Retina (tissue), 1 donor: ENCODE measurements at regions not wholly inside any gene's neighbourhood (a gene's known extent, or its start where the extent isn't known, plus 50 kb on each side); places are given as distances from the start of the nearest gene placed in this dataset.
A peak's percentile ranks its signal among the peaks of the same experiment; 100 is the strongest.
"Not testable (repeated sequence)": the region's sequence is repeated elsewhere in the genome, so short reads cannot be mapped to it uniquely, and the experiment has no call there.

Source experiments
- DNase-seq: peaks from one replicate; pipeline ENCODE4 v3.0.0-alpha.2; 2016

DNA sequence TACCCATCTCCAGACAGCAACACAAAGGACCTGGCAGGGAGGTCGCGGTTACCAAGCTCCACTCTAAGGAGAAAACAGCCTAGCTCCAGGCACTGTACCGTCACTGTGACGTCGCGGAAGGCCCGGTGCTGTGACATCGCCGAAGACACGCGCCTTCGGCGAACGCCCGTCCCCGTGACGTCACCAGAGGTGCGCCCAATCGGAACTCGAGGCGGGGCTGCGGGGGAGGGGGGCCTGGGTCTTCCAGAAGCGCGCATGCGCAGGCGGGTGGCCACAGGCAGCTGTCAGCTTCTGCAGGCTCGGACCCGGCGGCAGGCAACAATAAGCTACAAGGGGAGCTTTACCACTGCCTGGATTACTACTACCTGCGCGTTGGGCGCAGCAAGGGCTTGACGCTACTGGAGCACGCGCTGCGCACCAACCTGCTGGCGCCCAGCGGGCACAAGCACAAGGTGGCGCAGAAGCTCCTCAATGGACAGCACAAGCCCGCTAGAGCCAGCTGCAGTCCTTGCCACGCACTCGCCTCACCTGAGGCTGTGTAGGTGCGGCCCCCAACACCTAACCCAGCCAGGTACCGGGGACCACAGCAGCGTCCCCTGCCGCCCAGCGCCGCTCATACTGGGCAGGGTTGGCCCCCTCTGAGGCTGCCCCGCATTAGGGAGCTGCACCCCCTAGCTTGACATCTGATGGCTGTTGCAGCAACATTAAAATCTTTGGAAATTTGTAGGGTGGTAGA lies 208.4 kb downstream of the TPST1 start:
- peak; percentile 93 for DNase-seq

- no peak for DNase-seq
These were observed 210.6 kb downstream of the TPST1 start for GRCh38 chr7:66415659-66416265.

DNA sequence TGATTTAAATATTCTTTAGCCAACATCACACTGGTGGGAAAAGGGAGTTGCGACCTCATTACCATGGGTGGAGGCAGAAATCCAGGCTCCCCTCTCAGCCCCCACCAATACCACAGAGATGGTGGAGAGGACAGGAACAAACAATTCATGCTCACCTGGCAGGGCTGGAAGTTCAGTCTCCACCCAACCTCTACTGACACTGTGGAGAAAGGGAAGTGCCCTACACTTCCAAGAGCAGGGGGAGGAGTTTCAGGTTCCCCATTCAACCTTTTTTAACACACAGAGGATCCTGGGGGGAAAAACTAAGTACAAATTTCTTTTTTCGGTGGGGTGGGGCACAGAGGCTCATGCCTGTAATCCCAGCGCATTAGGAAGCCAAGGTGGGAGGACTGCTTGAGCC lies 210.1 kb upstream of the KCTD7 start:
- DNase-seq, result no peak

DNA sequence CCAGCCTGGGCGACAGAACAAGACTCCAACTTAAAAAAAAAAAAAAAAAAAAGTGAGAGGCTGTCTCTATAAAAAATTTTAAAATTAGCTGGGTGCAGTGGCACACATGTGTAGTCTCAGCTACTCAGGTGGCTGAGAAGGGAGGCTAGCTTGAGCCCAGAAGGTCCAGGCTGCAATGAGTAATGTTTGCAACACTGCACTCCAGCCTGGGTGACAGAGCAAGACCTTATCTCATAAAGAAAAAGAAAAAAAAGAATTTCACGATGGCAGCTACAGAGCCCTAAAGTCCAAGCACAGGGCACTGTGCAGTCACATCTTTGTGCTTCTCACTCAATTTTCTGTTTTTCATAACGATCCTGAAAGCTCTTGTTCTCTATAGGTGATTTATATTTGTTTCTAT lies 209.5 kb upstream of the KCTD7 start:
- no peak for DNase-seq

DNA sequence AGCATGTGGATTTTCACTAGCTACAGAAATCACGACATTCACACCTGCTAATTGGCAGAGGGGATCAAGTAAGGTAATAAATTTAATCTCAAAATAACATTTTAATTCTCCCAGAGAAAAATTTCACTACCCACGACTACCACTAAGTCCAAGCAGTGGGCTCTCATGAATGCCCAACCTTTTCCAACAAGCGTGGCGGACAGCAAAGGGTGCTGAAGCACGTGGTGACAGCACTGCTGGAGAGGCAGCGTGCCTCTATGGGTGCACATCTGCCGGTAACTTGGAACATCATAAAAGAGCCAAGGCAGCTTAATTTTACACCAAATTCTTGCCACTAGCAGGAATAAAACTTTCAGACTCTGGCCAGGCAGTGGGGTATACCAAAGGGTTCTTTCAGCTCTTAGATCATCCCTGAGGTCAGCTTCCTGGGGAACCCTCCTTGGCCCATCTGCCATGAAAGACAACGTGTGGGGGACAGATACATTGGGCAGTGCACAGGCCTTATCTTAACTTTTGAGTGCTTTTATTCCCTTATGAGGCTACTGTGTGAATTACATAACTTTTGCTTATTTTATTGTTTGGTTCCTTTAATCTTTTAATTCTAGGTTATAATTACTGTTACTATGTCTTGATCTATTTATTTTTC lies 206.7 kb upstream of the KCTD7 start:
- no peak for DNase-seq

- DNase-seq, result no peak
These were observed 205.0 kb upstream of the KCTD7 start for GRCh38 chr7:66423729-66424128.

GRCh38 chr7:66426332-66426731 lies 202.3 kb upstream of the KCTD7 start:
- DNase-seq, result no peak

DNA sequence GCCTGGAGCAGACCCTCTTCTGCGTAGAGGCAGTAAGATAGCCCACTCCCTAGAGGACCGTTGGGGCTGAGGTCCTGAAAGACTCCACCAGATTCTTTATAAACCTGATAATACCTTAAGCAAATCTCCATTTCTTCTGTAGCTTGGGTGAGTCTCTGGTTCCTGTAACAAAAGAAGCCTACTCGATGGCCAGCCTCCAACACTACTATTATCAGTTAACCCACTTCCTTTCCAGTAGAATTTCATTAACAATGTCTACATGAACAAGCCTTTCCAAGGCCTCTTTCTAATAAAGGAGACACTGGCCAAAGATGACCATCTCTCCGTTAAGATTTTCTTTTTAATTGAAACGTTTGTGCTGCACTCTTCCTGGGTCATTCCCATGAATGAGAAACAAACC lies 201.7 kb upstream of the KCTD7 start:
- DNase-seq, result no peak

- no peak for DNase-seq
These were observed 200.7 kb upstream of the KCTD7 start for GRCh38 chr7:66427956-66428355.

GRCh38 chr7:66429498-66430163 lies 199.1 kb upstream of the KCTD7 start:
- no peak for DNase-seq

- DNase-seq, result no peak
These were observed 198.5 kb upstream of the KCTD7 start for GRCh38 chr7:66430164-66430545.

DNA sequence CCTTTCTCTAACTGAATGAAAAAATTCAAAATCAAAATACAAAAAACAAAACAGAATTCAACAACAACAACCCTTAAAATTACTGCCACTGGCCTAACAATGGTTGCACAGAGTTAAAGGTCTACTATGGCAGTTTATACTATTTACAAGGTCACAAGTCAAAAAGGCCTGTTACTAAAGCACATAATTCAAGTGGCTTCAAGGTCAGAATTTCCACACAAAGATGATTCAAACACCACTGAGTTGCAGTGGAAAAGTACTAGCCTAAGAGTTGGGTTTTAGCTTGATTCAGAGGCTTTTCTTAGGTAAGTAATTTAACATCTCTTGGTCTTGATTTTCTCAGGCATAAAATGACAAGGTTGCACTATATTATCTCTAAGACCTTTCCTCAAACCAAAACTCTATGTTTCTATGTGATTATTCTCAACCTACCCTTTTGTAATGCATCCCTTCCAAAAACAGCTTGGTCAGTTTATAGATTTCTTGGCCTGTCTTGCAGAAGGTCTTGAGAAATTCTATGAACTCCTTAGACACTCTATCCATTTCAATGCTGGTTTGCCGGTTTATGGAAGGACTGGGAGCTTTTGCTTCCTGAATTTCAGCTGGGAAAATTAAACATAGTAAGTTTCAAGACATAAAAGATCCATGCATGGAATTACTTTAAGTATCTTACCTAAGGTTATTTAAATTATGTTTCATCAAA lies 189.8 kb upstream of the KCTD7 start:
- DNase-seq, result not testable (repeated sequence)

DNA sequence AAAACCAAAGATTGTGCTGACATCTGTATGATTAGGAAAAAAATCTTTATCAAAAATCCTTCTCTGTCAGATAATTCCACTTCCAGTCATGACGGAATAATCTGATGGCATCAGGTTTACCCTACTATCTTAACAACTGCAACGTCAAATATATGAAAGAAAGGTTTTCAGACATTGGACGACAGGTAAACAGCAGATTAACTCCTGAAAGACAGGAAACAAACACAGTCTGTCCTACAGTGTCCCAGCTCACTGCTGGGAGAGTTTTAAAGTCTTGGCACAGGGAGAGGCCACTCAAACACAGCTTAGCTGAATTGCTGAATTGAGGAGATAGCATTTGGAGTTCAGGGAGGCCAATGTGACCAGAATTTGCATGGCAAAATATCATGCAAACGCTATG lies 186.3 kb upstream of the KCTD7 start:
- no peak for DNase-seq

DNA sequence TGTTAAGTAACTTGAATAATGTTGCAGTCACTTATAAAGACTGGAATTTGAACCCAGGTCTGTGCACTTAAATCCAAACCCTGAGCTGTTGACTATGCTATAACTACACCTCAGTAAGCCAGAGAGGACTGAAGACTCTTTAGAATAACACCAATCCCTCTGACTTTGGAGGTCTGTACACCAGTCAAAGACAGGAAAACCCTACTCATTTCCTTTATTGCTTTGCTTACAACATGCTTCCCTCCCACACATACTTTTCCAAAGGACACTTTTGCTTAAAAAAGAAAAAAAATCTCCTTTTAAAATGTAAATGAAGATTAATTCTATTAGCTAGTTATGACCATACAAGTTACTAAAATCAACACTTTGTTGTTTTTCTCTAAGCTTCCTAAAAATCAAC lies 184.7 kb upstream of the KCTD7 start:
- DNase-seq, result no peak

DNA sequence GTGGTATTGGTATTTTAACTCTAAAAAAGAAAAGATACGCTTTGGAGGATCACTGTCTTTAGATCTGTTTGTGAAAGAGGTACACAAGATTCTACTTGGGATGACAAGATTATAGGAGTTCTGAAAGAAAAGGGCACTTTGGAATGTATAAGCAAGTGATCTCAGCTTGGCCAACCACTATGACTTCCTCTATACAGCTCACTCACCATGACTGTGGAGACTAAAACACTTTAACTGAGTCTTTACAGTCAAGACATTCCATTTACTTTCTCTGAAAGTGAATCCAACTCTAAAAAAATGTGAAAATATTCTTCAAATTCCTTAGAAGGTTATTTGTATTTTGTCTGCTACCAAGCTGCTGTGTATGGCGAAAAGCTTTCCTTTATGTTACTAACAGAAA lies 181.7 kb upstream of the KCTD7 start:
- DNase-seq, result not testable (repeated sequence)

GRCh38 chr7:66450814-66451213 lies 177.9 kb upstream of the KCTD7 start:
- not testable (repeated sequence) for DNase-seq

DNA sequence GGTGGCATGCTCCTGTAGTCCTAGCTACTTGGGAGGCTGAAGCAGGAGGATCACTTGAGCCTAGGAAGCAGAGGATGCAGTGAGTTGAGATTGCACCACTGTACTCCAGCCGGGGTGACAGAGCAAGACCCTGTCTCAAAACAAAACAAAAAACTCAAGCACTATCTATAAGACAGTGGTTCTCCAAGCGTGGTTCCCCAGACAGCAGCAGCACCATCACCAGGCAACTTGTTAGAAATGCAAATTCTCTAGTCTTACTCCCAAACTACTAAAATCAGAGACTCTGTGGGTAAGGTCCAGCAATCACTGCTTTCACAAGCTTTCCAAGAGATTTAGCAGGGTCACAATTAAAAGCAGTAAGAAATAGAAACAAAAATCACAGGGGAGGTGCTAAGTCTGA lies 177.0 kb upstream of the KCTD7 start:
- not testable (repeated sequence) for DNase-seq

- DNase-seq, result no peak
These were observed 176.5 kb upstream of the KCTD7 start for GRCh38 chr7:66452165-66452564.

GRCh38 chr7:66453340-66453739 lies 175.3 kb upstream of the KCTD7 start:
- DNase-seq, result no peak

DNA sequence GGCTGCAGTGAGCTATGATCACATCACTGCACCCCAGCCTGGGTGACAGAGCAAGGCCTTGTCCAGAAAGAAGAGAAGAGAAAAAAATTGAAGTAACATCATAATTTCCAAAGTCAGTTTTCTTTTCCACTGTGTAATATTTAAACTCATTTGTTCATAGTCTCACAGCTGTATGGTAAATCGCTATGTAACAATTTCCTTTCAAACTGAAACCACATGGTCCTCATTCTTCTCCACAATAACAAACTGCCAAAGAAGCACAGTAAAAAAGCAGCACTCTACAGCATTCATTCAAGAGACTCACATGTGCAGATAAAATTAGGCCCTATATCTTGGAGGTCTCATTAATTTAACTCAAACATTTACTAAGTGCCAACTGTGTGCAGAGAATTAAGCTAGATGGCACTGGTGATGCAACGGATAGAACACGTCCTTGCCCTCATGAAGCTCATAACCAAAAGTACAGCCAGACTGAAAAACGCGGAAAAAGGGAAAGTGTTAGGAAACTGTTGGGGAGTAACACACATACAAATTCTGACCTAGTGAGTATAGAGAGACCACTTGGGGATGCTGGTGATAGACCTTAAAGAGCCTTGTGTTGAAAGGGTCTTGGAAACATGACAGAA lies 174.0 kb upstream of the KCTD7 start:
- no peak for DNase-seq

DNA sequence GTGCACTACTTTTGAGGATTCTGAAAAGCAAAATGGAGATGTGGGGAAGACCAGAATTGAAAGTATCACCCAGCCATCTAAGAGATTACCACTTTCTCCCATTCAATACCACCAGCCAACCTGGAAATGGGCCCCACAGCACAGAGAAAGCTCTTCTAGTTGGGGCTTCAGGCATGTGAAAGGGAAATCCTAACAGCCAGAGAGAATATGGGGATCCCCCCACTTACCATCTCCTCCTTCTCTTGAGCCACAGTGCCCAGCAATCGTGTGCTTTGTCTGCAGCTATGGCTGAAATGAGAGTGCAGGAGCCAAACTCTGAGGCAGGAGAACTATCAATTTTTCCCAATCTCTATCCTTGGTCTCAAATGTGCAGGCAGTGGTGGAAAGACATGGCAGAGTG lies 173.2 kb upstream of the KCTD7 start:
- not testable (repeated sequence) for DNase-seq

- not testable (repeated sequence) for DNase-seq
These were observed 172.2 kb upstream of the KCTD7 start for GRCh38 chr7:66456431-66456830.

- not testable (repeated sequence) for DNase-seq
These were observed 169.7 kb upstream of the KCTD7 start for GRCh38 chr7:66458991-66459390.
